ENCODE measurements at regions not wholly inside any gene's neighbourhood (a gene's known extent, or its start where the extent isn't known, plus 50 kb on each side); places are given as distances from the start of the nearest gene placed in this dataset.

DNA sequence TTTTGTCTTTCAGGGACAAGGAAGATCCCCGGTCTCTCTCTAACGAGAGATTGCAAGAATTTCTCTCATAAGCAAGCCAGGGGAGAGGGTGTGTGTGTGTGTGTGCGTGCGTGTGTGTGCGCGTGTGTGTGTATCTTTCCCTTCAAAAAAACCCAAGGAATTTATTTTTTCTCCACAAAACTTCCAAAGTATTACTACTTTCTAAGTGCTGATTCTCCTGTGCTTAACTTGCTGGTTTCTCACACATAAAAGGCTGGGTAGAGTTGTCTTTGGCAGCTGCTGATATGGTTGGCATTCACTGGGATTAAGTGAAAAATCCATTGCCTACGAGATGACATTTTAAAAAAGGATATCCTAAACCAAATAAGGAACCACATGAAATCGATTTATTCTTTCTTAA lies 435.7 kb downstream of the RAPGEF2 start:
- ChIA-PET POLR2A (no interaction called here), CTCF (no interaction called here), RAD21 (ENCODE audit: low non-redundant PET in 1 of 2, low total read pairs in 2 of 2, uncharacterized antibody in 2 of 2, unreplicated experiment in 2 of 2) (no interaction called here)
- H3K79me2 ChIP-seq (ENCODE audit: insufficient read depth, low read length) = no peaks in the 10 kb centered on the region
- H3K4me3 ChIP-seq (replicated peaks in 1 of 2; ENCODE audit: low read depth in 1 of 2, low read length in 2 of 2) = no peak overlapping the region
- H3K27me3 ChIP-seq (ENCODE audit: insufficient read depth, low read length) = no peaks in the 10 kb centered on the region
- no peaks in the 10 kb centered on the region for H3K4me1 ChIP-seq (ENCODE audit: control insufficient read depth in 1 of 2, insufficient read depth in 2 of 2, low read length in 2 of 2)
- no peaks in the 10 kb centered on the region for H3K9me2 ChIP-seq (ENCODE audit: insufficient read depth)
- H3K27ac ChIP-seq (ENCODE audit: low read depth, low read length) = no peak overlapping the region
- DNase-seq (ENCODE audit: low read depth, low spot score) (no peak), ATAC-seq (no peak)
- H2AFZ ChIP-seq (ENCODE audit: low read depth, low read length, poor library complexity, severe bottlenecking) = no peak overlapping the region
- no TSS peak for BruUV-seq (replicated peaks)
- no peaks in the 10 kb centered on the region for H3K9me3 ChIP-seq (ENCODE audit: control insufficient read depth in 1 of 2, insufficient read depth in 1 of 2, low read depth in 1 of 2, low read length in 2 of 2)
- intact Hi-C loops (cut with micrococcal nuclease) = no loop called here
- H3K4me2 ChIP-seq (ENCODE audit: low read length) = no peak overlapping the region
- H3K9ac ChIP-seq (ENCODE audit: low read length) = no peak overlapping the region
- no peaks in the 10 kb centered on the region for H4K20me1 ChIP-seq (ENCODE audit: insufficient read depth)
- no peak for TF ChIP-seq CBX3 (IDR thresholded peaks at IDR 0.05; ENCODE audit: low read depth)
- TF ChIP-seq ELF1 (IDR thresholded peaks at IDR 0.05; ENCODE audit: borderline replicate concordance, low read depth) = no peak
- TF ChIP-seq, protein P1, sequence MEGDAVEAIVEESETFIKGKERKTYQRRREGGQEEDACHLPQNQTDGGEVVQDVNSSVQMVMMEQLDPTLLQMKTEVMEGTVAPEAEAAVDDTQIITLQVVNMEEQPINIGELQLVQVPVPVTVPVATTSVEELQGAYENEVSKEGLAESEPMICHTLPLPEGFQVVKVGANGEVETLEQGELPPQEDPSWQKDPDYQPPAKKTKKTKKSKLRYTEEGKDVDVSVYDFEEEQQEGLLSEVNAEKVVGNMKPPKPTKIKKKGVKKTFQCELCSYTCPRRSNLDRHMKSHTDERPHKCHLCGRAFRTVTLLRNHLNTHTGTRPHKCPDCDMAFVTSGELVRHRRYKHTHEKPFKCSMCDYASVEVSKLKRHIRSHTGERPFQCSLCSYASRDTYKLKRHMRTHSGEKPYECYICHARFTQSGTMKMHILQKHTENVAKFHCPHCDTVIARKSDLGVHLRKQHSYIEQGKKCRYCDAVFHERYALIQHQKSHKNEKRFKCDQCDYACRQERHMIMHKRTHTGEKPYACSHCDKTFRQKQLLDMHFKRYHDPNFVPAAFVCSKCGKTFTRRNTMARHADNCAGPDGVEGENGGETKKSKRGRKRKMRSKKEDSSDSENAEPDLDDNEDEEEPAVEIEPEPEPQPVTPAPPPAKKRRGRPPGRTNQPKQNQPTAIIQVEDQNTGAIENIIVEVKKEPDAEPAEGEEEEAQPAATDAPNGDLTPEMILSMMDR (IDR thresholded peaks at IDR 0.05 in 2 of 3, conservative IDR thresholded peaks at IDR 0.05 in 1 of 3; ENCODE audit: borderline replicate concordance in 1 of 3, insufficient read depth in 1 of 3, low read depth in 2 of 3, low read length in 2 of 3) = no peak
- TF ChIP-seq SRF (IDR thresholded peaks at IDR 0.05; ENCODE audit: low read depth) = no peak
- TF ChIP-seq SIN3A (IDR thresholded peaks at IDR 0.05; ENCODE audit: low read depth) = no peak
- no peak for TF ChIP-seq YY1 (IDR thresholded peaks at IDR 0.05; ENCODE audit: extremely low read depth, insufficient replicate concordance, low read depth, low read length)
- no peak for TF ChIP-seq POLR2A (IDR thresholded peaks at IDR 0.05; ENCODE audit: borderline replicate concordance, extremely low read depth, insufficient read depth, insufficient read length)
- TF ChIP-seq EZH2phosphoT487 (IDR thresholded peaks at IDR 0.05; ENCODE audit: borderline replicate concordance) = no peak
- TF ChIP-seq EGR1 (IDR thresholded peaks at IDR 0.05; ENCODE audit: low read depth) = no peak
- TF ChIP-seq, protein P2, sequence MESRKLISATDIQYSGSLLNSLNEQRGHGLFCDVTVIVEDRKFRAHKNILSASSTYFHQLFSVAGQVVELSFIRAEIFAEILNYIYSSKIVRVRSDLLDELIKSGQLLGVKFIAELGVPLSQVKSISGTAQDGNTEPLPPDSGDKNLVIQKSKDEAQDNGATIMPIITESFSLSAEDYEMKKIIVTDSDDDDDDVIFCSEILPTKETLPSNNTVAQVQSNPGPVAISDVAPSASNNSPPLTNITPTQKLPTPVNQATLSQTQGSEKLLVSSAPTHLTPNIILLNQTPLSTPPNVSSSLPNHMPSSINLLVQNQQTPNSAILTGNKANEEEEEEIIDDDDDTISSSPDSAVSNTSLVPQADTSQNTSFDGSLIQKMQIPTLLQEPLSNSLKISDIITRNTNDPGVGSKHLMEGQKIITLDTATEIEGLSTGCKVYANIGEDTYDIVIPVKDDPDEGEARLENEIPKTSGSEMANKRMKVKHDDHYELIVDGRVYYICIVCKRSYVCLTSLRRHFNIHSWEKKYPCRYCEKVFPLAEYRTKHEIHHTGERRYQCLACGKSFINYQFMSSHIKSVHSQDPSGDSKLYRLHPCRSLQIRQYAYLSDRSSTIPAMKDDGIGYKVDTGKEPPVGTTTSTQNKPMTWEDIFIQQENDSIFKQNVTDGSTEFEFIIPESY (IDR thresholded peaks at IDR 0.05; ENCODE audit: extremely low read depth, insufficient replicate concordance, low read length) = no peak
- no peak for TF ChIP-seq TCF7L2 (IDR thresholded peaks at IDR 0.05; ENCODE audit: borderline replicate concordance, extremely low read depth, insufficient read depth, insufficient read length)
- no peak for TF ChIP-seq ZNF274 (IDR thresholded peaks at IDR 0.05; ENCODE audit: low read depth, low read length)
- TF ChIP-seq, protein P3, sequence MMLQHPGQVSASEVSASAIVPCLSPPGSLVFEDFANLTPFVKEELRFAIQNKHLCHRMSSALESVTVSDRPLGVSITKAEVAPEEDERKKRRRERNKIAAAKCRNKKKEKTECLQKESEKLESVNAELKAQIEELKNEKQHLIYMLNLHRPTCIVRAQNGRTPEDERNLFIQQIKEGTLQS (IDR thresholded peaks at IDR 0.05) = no peak
- TF ChIP-seq JUND (IDR thresholded peaks at IDR 0.05) = no peak
- H3K36me3 ChIP-seq (ENCODE audit: control insufficient read depth in 1 of 2, insufficient read depth in 2 of 2, low read length in 2 of 2) = no peaks in the 10 kb centered on the region

Data from HCT116 (cell line).